ENCODE measurements at regions not wholly inside any gene's neighbourhood (a gene's known extent, or its start where the extent isn't known, plus 50 kb on each side); places are given as distances from the start of the nearest gene placed in this dataset.

GRCh38 chr7:41633690-41634089 lies 69.2 kb downstream of the INHBA start:
- H3K4me1 Mint-ChIP-seq, result no peaks in the 10 kb centered on the region
- no peak overlapping the region for H3K4me3 Mint-ChIP-seq
- DNase-seq (no peak), ATAC-seq (no peak)
- no peak overlapping the region for H3K27ac Mint-ChIP-seq
- CTCF ChIA-PET, result no interaction called here
- no peaks in the 10 kb centered on the region for H3K36me3 Mint-ChIP-seq
- H3K27me3 Mint-ChIP-seq, result no peaks in the 10 kb centered on the region
- H3K9me3 Mint-ChIP-seq (ENCODE audit: low read depth), result peaks cover 3% of the 10 kb centered on the region

- H3K27ac Mint-ChIP-seq, result no peak overlapping the region
- H3K9me3 Mint-ChIP-seq (ENCODE audit: low read depth), result peaks cover 3% of the 10 kb centered on the region
- CTCF ChIA-PET, result no interaction called here
- no peaks in the 10 kb centered on the region for H3K27me3 Mint-ChIP-seq
- no peaks in the 10 kb centered on the region for H3K4me1 Mint-ChIP-seq
- no peaks in the 10 kb centered on the region for H3K36me3 Mint-ChIP-seq
- no peak for DNase-seq
- ATAC-seq, result no peak
- H3K4me3 Mint-ChIP-seq, result no peak overlapping the region
Observed at GRCh38 chr7:41630741-41631140, 72.1 kb downstream of the INHBA start.

- Mint-ChIP-seq H3K27me3 (no peaks in the 10 kb centered on the region), H3K4me1 (no peaks in the 10 kb centered on the region), H3K36me3 (no peaks in the 10 kb centered on the region), H3K4me3 (no peak overlapping the region), H3K27ac (no peak overlapping the region), H3K9me3 (ENCODE audit: low read depth) (peaks cover under 1% of the 10 kb centered on the region)
- no peak for ATAC-seq
- CTCF ChIA-PET, result no interaction called here
- DNase-seq, result no peak
Observed at GRCh38 chr7:41629711-41630111, 73.2 kb downstream of the INHBA start.

- CTCF ChIA-PET, result no interaction called here
- no peaks in the 10 kb centered on the region for H3K27me3 Mint-ChIP-seq
- no peaks in the 10 kb centered on the region for H3K9me3 Mint-ChIP-seq (ENCODE audit: low read depth)
- H3K4me1 Mint-ChIP-seq, result no peaks in the 10 kb centered on the region
- no peaks in the 10 kb centered on the region for H3K36me3 Mint-ChIP-seq
- H3K4me3 Mint-ChIP-seq, result no peak overlapping the region
- H3K27ac Mint-ChIP-seq, result no peak overlapping the region
- ATAC-seq (no peak), DNase-seq (no peak)
Observed at GRCh38 chr7:41628901-41629300, 74.0 kb downstream of the INHBA start.

GRCh38 chr7:41627645-41628298 lies 75.1 kb downstream of the INHBA start:
- ATAC-seq (no peak), DNase-seq (no peak)
- H3K4me1 Mint-ChIP-seq, result no peaks in the 10 kb centered on the region
- CTCF ChIA-PET, result no interaction called here
- no peaks in the 10 kb centered on the region for H3K36me3 Mint-ChIP-seq
- no peaks in the 10 kb centered on the region for H3K27me3 Mint-ChIP-seq
- no peak overlapping the region for H3K27ac Mint-ChIP-seq
- no peak overlapping the region for H3K4me3 Mint-ChIP-seq
- no peaks in the 10 kb centered on the region for H3K9me3 Mint-ChIP-seq (ENCODE audit: low read depth)

- H3K9me3 Mint-ChIP-seq (ENCODE audit: low read depth), result peaks cover 6% of the 10 kb centered on the region
Observed at GRCh38 chr7:41624818-41625217, 78.1 kb downstream of the INHBA start.

GRCh38 chr7:41621953-41622831 lies 80.7 kb downstream of the INHBA start:
- Mint-ChIP-seq H3K4me3 (no peak overlapping the region), H3K27me3 (no peaks in the 10 kb centered on the region), H3K27ac (no peak overlapping the region), H3K9me3 (ENCODE audit: low read depth) (peaks cover 6% of the 10 kb centered on the region), H3K36me3 (no peaks in the 10 kb centered on the region), H3K4me1 (no peaks in the 10 kb centered on the region)
- no peak for ATAC-seq
- DNase-seq, result no peak
- CTCF ChIA-PET, result no interaction called here

More at GRCh38 chr7:41624818-41625217, 78.1 kb downstream of the INHBA start:
- CTCF ChIA-PET, result no interaction called here
- H3K27ac Mint-ChIP-seq, result no peak overlapping the region
- no peaks in the 10 kb centered on the region for H3K4me1 Mint-ChIP-seq
- no peak overlapping the region for H3K4me3 Mint-ChIP-seq
- ATAC-seq (no peak), DNase-seq (no peak)
- no peaks in the 10 kb centered on the region for H3K36me3 Mint-ChIP-seq
- H3K27me3 Mint-ChIP-seq, result no peaks in the 10 kb centered on the region

GRCh38 chr7:41617987-41618386 lies 84.9 kb downstream of the INHBA start:
- CTCF ChIA-PET, result no interaction called here
- H3K27ac Mint-ChIP-seq, result no peak overlapping the region
- H3K4me1 Mint-ChIP-seq, result no peaks in the 10 kb centered on the region
- no peaks in the 10 kb centered on the region for H3K36me3 Mint-ChIP-seq
- H3K4me3 Mint-ChIP-seq, result no peak overlapping the region
- ATAC-seq, result no peak
- no peaks in the 10 kb centered on the region for H3K27me3 Mint-ChIP-seq
- DNase-seq, result no peak
- peaks cover 6% of the 10 kb centered on the region for H3K9me3 Mint-ChIP-seq (ENCODE audit: low read depth)

- Mint-ChIP-seq H3K36me3 (no peaks in the 10 kb centered on the region), H3K4me3 (no peak overlapping the region)
- CTCF ChIA-PET, result no interaction called here
Observed at GRCh38 chr7:41612798-41613197, 90.1 kb downstream of the INHBA start.

GRCh38 chr7:41612386-41612785 lies 90.5 kb downstream of the INHBA start:
- Mint-ChIP-seq H3K4me3 (no peak overlapping the region), H3K36me3 (no peaks in the 10 kb centered on the region), H3K4me1 (no peaks in the 10 kb centered on the region), H3K27me3 (no peaks in the 10 kb centered on the region), H3K9me3 (ENCODE audit: low read depth) (no peaks in the 10 kb centered on the region), H3K27ac (no peak overlapping the region)
- DNase-seq, result no peak
- no peak for ATAC-seq
- CTCF ChIA-PET, result no interaction called here

More at GRCh38 chr7:41612798-41613197, 90.1 kb downstream of the INHBA start:
- Mint-ChIP-seq H3K27ac (no peak overlapping the region), H3K9me3 (ENCODE audit: low read depth) (no peaks in the 10 kb centered on the region), H3K27me3 (no peaks in the 10 kb centered on the region), H3K4me1 (no peaks in the 10 kb centered on the region)
- no peak for DNase-seq
- ATAC-seq, result no peak

GRCh38 chr7:41608447-41608846 lies 94.4 kb downstream of the INHBA start:
- Mint-ChIP-seq H3K9me3 (ENCODE audit: low read depth) (peaks cover 3% of the 10 kb centered on the region), H3K27me3 (no peaks in the 10 kb centered on the region), H3K4me1 (no peaks in the 10 kb centered on the region), H3K27ac (no peak overlapping the region), H3K4me3 (no peak overlapping the region), H3K36me3 (no peaks in the 10 kb centered on the region)
- ATAC-seq (no peak), DNase-seq (no peak)
- CTCF ChIA-PET, result no interaction called here

GRCh38 chr7:41603985-41604384 lies 98.9 kb downstream of the INHBA start:
- ATAC-seq, result no peak
- peaks cover 3% of the 10 kb centered on the region for H3K9me3 Mint-ChIP-seq (ENCODE audit: low read depth)
- no peaks in the 10 kb centered on the region for H3K4me1 Mint-ChIP-seq
- no peaks in the 10 kb centered on the region for H3K27me3 Mint-ChIP-seq
- CTCF ChIA-PET, result no interaction called here
- DNase-seq, result no peak
- H3K36me3 Mint-ChIP-seq, result no peaks in the 10 kb centered on the region
- no peak overlapping the region for H3K27ac Mint-ChIP-seq
- H3K4me3 Mint-ChIP-seq, result no peak overlapping the region

GRCh38 chr7:41599760-41600159 lies 103.1 kb downstream of the INHBA start:
- DNase-seq (no peak), ATAC-seq (no peak)
- Mint-ChIP-seq H3K4me3 (no peak overlapping the region), H3K36me3 (no peaks in the 10 kb centered on the region), H3K9me3 (ENCODE audit: low read depth) (peaks cover 12% of the 10 kb centered on the region), H3K27ac (no peak overlapping the region), H3K4me1 (no peaks in the 10 kb centered on the region), H3K27me3 (no peaks in the 10 kb centered on the region)
- CTCF ChIA-PET, result no interaction called here

GRCh38 chr7:41592794-41593193 lies 110.1 kb downstream of the INHBA start:
- H3K4me1 Mint-ChIP-seq, result no peaks in the 10 kb centered on the region
- H3K27me3 Mint-ChIP-seq, result no peaks in the 10 kb centered on the region
- no peak for DNase-seq
- H3K4me3 Mint-ChIP-seq, result no peak overlapping the region
- ATAC-seq, result no peak
- no peak overlapping the region for H3K27ac Mint-ChIP-seq
- peaks cover 10% of the 10 kb centered on the region for H3K9me3 Mint-ChIP-seq (ENCODE audit: low read depth)
- CTCF ChIA-PET, result no interaction called here
- H3K36me3 Mint-ChIP-seq, result no peaks in the 10 kb centered on the region

Measured in activated CD8-positive, alpha-beta memory T cell treated with anti-CD3 and anti-CD28 coated beads, Interleukin-2, amount 10 ng/mL, durations not matched to agents 7 days and 5 days (primary cell).